Panc1 (cell line): ENCODE measurements at regions not wholly inside any gene's neighbourhood (a gene's known extent, or its start where the extent isn't known, plus 50 kb on each side); places are given as distances from the start of the nearest gene placed in this dataset.
"Not testable (repeated sequence)": the region's sequence is repeated elsewhere in the genome, so short reads cannot be mapped to it uniquely, and the experiment has no call there.

Source experiments
- ATAC-seq: fragments of 200-7000 bp; cut with Tn5 transposase; 2 replicates; pipeline ENCODE4 v1.9.1; 2020; ENCODE audit warnings: mild to moderate bottlenecking, moderate library complexity
- BruUV-seq: library from RNA; stranded (reverse); fragments of 400-500 nt; replicated peaks from 2 replicates; lab custom pipeline; 2021; lab: Mats Ljungman, UMichigan
- CTCF ChIA-PET: fragments of 300-600 bp; sonication (Branson Sonifier 250); formaldehyde crosslinking; loops from one replicate; lab custom pipeline; 2022; ENCODE audit warnings: antibody characterized with exemption; lab: Charles Lee
- POLR2A ChIA-PET: fragments of 300-600 bp; sonication (Branson Sonifier 250); formaldehyde crosslinking; loops from one replicate; lab custom pipeline; 2022; ENCODE audit warnings: antibody characterized with exemption; lab: Charles Lee
- DNase-seq: peaks from one replicate; pipeline ENCODE4 v3.0.0-alpha.2; 2010; ENCODE audit warnings: low read depth, low spot score
- H3K27ac ChIP-seq: 2 replicates; pipeline ENCODE4 v1.5.1; 2011; ENCODE audit warnings: mild to moderate bottlenecking, low read length, inconsistent platforms
- H3K27me3 ChIP-seq: fragments of 200-500 bp; sonication (Bioruptor generic); 2 replicates; pipeline ENCODE4 v1.6.0; 2014; ENCODE audit warnings: low read length, inconsistent platforms; ENCODE audit not compliant: control insufficient read depth, insufficient read depth
- H3K36me3 ChIP-seq: fragments of 200-500 bp; sonication (Bioruptor generic); 2 replicates; pipeline ENCODE4 v1.5.1; 2014; ENCODE audit warnings: inconsistent platforms, mild to moderate bottlenecking, low read length, moderate library complexity; ENCODE audit not compliant: control insufficient read depth, insufficient read depth
- H3K4me1 ChIP-seq: 2 replicates; pipeline ENCODE4 v1.5.1; 2011; ENCODE audit warnings: inconsistent platforms, mild to moderate bottlenecking, low read length, moderate library complexity; ENCODE audit not compliant: control insufficient read depth, insufficient read depth
- H3K4me3 ChIP-seq, 2 experiments: 2 replicates each; pipeline ENCODE4 v1.5.1; 2011 to 2012; ENCODE audit warnings: low read depth in 2 of 2, low read length in 2 of 2, mild to moderate bottlenecking in 2 of 2, inconsistent platforms in 1 of 2, moderate library complexity in 1 of 2
- H3K9me3 ChIP-seq: fragments of 200-500 bp; sonication (Bioruptor generic); 2 replicates; pipeline ENCODE4 v1.5.1; 2014; ENCODE audit warnings: low read depth, mild to moderate bottlenecking, inconsistent platforms, low read length, moderate library complexity; ENCODE audit not compliant: control insufficient read depth, insufficient read depth
- POLR2AphosphoS5 ChIP-seq: IDR thresholded peaks from 2 replicates; pipeline ENCODE4 v1.6.1; 2012; ENCODE audit warnings: mild to moderate bottlenecking, low read depth, low read length, moderate library complexity
- SIN3A ChIP-seq: IDR thresholded peaks from 2 replicates; pipeline ENCODE4 v1.6.1; 2012; ENCODE audit warnings: low read depth, mild to moderate bottlenecking, low read length, moderate library complexity, borderline replicate concordance; ENCODE audit not compliant: insufficient read depth
- TCF7L2 ChIP-seq: IDR thresholded peaks from 2 replicates; pipeline ENCODE4 v1.6.1; 2011; ENCODE audit warnings: mild to moderate bottlenecking, low read depth, low read length, inconsistent platforms
- in situ Hi-C: cut with HindIII; loops from 2 replicates; pipeline ENCODE4 v1.10.0; 2016; ENCODE audit warnings: low sequenced_read_pairs, low pct_unique_long_range_greater_than_20kb
- intact Hi-C: fragments of 100-400 bp; cut with micrococcal nuclease; formaldehyde crosslinking; loops from one replicate; pipeline ENCODE4 v1.10.0; 2022; ENCODE audit not compliant: unreplicated experiment
- TF ChIP-seq, protein P1 (sequence below), 2 experiments: IDR thresholded peaks; 2 replicates each; pipeline ENCODE4 v1.6.1; 2011 to 2012; ENCODE audit warnings: low read depth in 2 of 2, control low read depth in 1 of 2, low read length in 1 of 2, mild to moderate bottlenecking in 1 of 2, moderate library complexity in 1 of 2; ENCODE audit not compliant: insufficient read depth in 1 of 2
- TF ChIP-seq, protein P2 (sequence below): fragments of 450-650 bp; IDR thresholded peaks from 2 replicates; pipeline ENCODE4 v1.5.1; 2017; ENCODE audit warnings: mild to moderate bottlenecking

DNA sequence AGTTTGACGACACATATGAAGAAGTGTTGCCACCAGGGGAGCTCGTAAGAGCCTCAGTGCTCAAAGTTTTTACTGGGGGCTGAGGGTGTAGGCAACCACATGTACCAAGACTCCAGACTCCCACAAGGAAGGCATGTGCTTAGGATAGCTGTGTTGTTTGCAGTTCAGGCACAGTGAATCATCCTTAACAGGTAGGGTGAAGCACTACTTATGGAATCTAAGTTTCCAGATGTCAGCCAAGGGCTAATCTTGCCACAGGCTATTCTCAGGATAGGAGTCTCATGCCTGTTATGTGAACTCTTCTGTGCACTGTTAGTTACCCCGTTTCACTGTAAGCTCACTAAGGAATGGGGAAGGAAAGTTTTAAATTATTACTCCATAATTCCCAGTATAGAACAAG is 202.6 kb downstream of the TMA16 start:
- no peak for ATAC-seq
- CTCF ChIA-PET, result no interaction called here

DNA sequence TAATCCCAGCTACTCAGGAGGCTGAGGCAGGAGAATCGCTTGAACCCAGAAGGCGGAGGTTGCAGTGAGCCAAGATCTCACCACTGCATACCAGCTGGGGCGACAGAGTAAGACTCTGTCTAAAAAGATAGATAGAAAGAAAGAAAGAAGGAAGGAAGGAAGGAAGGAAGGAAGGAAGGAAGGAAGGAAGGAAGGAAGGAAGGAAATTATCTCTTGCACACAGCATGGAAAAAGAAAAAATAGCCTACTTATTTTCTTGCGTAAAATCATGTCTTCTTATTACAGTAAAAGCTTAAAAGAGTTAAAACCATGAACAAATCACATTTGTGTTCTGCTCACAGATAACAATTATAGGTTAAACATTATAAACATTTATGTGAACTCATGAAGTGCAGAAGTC is 205.9 kb downstream of the TMA16 start:
- H3K27ac ChIP-seq, DNase-seq, CTCF ChIA-PET, H3K4me3 ChIP-seq, H3K9me3 ChIP-seq, BruUV-seq, in situ Hi-C loops, intact Hi-C loops, H3K4me1 ChIP-seq, H3K27me3 ChIP-seq, H3K36me3 ChIP-seq, ATAC-seq: not testable (repeated sequence)
- POLR2A ChIA-PET, result interaction anchor here (0.5 kb wide), 1 partner anchor 1413 kb away, joined by 4 read pairs; no protein-coding TSS in a partner anchor

More for the DNA sequence above, 202.6 kb downstream of the TMA16 start:
- intact Hi-C loops, result no loop called here
- no peak overlapping the region for H3K27ac ChIP-seq
- POLR2A ChIA-PET, result no interaction called here
- H3K36me3 ChIP-seq, result no peaks in the 10 kb centered on the region
- no peak for DNase-seq
- TF ChIP-seq, protein P1, sequence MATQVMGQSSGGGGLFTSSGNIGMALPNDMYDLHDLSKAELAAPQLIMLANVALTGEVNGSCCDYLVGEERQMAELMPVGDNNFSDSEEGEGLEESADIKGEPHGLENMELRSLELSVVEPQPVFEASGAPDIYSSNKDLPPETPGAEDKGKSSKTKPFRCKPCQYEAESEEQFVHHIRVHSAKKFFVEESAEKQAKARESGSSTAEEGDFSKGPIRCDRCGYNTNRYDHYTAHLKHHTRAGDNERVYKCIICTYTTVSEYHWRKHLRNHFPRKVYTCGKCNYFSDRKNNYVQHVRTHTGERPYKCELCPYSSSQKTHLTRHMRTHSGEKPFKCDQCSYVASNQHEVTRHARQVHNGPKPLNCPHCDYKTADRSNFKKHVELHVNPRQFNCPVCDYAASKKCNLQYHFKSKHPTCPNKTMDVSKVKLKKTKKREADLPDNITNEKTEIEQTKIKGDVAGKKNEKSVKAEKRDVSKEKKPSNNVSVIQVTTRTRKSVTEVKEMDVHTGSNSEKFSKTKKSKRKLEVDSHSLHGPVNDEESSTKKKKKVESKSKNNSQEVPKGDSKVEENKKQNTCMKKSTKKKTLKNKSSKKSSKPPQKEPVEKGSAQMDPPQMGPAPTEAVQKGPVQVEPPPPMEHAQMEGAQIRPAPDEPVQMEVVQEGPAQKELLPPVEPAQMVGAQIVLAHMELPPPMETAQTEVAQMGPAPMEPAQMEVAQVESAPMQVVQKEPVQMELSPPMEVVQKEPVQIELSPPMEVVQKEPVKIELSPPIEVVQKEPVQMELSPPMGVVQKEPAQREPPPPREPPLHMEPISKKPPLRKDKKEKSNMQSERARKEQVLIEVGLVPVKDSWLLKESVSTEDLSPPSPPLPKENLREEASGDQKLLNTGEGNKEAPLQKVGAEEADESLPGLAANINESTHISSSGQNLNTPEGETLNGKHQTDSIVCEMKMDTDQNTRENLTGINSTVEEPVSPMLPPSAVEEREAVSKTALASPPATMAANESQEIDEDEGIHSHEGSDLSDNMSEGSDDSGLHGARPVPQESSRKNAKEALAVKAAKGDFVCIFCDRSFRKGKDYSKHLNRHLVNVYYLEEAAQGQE (IDR thresholded peaks at IDR 0.05; ENCODE audit: insufficient read depth in 1 of 2, low read depth in 2 of 2, low read length in 1 of 2), result no peak
- no peak for TF ChIP-seq TCF7L2
- TF ChIP-seq, protein P2, sequence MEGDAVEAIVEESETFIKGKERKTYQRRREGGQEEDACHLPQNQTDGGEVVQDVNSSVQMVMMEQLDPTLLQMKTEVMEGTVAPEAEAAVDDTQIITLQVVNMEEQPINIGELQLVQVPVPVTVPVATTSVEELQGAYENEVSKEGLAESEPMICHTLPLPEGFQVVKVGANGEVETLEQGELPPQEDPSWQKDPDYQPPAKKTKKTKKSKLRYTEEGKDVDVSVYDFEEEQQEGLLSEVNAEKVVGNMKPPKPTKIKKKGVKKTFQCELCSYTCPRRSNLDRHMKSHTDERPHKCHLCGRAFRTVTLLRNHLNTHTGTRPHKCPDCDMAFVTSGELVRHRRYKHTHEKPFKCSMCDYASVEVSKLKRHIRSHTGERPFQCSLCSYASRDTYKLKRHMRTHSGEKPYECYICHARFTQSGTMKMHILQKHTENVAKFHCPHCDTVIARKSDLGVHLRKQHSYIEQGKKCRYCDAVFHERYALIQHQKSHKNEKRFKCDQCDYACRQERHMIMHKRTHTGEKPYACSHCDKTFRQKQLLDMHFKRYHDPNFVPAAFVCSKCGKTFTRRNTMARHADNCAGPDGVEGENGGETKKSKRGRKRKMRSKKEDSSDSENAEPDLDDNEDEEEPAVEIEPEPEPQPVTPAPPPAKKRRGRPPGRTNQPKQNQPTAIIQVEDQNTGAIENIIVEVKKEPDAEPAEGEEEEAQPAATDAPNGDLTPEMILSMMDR, result no peak
- TF ChIP-seq SIN3A, result no peak
- TF ChIP-seq POLR2AphosphoS5, result no peak
- H3K4me1 ChIP-seq, result no peaks in the 10 kb centered on the region
- in situ Hi-C loops, result no loop called here
- H3K27me3 ChIP-seq, result no peaks in the 10 kb centered on the region
- no peak overlapping the region for H3K4me3 ChIP-seq
- BruUV-seq, result no TSS peak
- no peaks in the 10 kb centered on the region for H3K9me3 ChIP-seq

GRCh38 chr4:163701916-163702315 is 207.4 kb downstream of the TMA16 start:
- TF ChIP-seq, protein P2, result no peak
- TF ChIP-seq POLR2AphosphoS5 (no peak), SIN3A (no peak), TCF7L2 (no peak)
- TF ChIP-seq, protein P1 (IDR thresholded peaks at IDR 0.05; ENCODE audit: insufficient read depth in 1 of 2, low read depth in 2 of 2, low read length in 1 of 2), result no peak
- no peak for ATAC-seq

More at GRCh38 chr4:163701916-163702315, 207.4 kb downstream of the TMA16 start:
- H3K4me3 ChIP-seq, result no peak overlapping the region
- intact Hi-C loops (no loop called here), in situ Hi-C loops (no loop called here)
- DNase-seq, result no peak
- no peaks in the 10 kb centered on the region for H3K4me1 ChIP-seq
- no peak overlapping the region for H3K27ac ChIP-seq
- no peaks in the 10 kb centered on the region for H3K27me3 ChIP-seq
- H3K36me3 ChIP-seq, result no peaks in the 10 kb centered on the region
- ChIA-PET POLR2A (no interaction called here), CTCF (no interaction called here)
- no peaks in the 10 kb centered on the region for H3K9me3 ChIP-seq
- no TSS peak for BruUV-seq
